Thyroid gland (tissue), 4 donors: ENCODE measurements at regions not wholly inside any gene's neighbourhood (a gene's known extent, or its start where the extent isn't known, plus 50 kb on each side); places are given as distances from the start of the nearest gene placed in this dataset.

Source experiments
- POLR2A ChIP-seq, 2 donors: fragments of 450-650 bp; IDR thresholded peaks; one replicate each; pipeline ENCODE4 v1.6.1; 2017; ENCODE audit warnings: antibody characterized with exemption in 2 of 2, mild to moderate bottlenecking in 2 of 2, moderate library complexity in 1 of 2
- TF ChIP-seq, protein P1 (sequence below), 6 experiments: fragments of 200-600 bp in 3 of 6; fragments of 450-650 bp in 3 of 6; sonication (generic) in 3 of 6; IDR thresholded peaks; one replicate each; pipeline ENCODE4 v1.5.1; 2016 to 2019; ENCODE audit warnings: antibody characterized with exemption in 6 of 6, mild to moderate bottlenecking in 2 of 6, inconsistent platforms in 1 of 6, moderate library complexity in 1 of 6

DNA sequence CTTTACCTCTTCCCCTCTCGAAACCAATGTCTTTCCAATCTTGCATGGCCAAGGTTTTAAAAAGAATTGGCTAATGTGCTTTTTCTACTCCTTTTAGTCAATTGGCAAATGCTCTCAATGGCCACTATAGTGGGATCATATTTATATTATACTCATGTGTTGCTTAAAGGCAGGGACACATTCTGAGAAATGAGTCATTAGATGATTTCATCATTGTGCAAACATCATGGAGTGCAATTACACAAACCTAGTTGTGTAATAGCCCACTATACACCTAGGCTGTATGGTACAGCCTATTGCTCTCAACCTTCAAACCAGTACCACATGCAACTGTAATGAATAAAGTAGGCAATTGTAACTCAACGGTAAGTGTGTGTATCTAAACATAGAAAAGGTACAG is 180.9 kb downstream of the HS3ST3A1 start:
- TF ChIP-seq, protein P1, sequence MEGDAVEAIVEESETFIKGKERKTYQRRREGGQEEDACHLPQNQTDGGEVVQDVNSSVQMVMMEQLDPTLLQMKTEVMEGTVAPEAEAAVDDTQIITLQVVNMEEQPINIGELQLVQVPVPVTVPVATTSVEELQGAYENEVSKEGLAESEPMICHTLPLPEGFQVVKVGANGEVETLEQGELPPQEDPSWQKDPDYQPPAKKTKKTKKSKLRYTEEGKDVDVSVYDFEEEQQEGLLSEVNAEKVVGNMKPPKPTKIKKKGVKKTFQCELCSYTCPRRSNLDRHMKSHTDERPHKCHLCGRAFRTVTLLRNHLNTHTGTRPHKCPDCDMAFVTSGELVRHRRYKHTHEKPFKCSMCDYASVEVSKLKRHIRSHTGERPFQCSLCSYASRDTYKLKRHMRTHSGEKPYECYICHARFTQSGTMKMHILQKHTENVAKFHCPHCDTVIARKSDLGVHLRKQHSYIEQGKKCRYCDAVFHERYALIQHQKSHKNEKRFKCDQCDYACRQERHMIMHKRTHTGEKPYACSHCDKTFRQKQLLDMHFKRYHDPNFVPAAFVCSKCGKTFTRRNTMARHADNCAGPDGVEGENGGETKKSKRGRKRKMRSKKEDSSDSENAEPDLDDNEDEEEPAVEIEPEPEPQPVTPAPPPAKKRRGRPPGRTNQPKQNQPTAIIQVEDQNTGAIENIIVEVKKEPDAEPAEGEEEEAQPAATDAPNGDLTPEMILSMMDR (IDR thresholded peaks at IDR 0.05), result no peak
- TF ChIP-seq POLR2A (IDR thresholded peaks at IDR 0.05), result no peak
